GM23338 (cell line): ENCODE measurements at regions not wholly inside any gene's neighbourhood (a gene's known extent, or its start where the extent isn't known, plus 50 kb on each side); places are given as distances from the start of the nearest gene placed in this dataset.

Experiments used
- ATAC-seq: fragments of 200-7000 bp; cut with Tn5 transposase; 3 replicates; pipeline ENCODE4 v1.9.1; 2020
- DNase-seq: peaks from one replicate; pipeline ENCODE4 v3.0.0-alpha.2; 2015; ENCODE audit warnings: low spot score
- H2AFZ ChIP-seq: fragments of 200-600 bp; sonication (generic); 2 replicates; pipeline ENCODE4 v1.8.0; 2016; ENCODE audit warnings: antibody characterized with exemption, mild to moderate bottlenecking, moderate library complexity
- H3F3A ChIP-seq: fragments of 200-600 bp; sonication (generic); replicated peaks from 2 replicates; pipeline ENCODE4 v1.8.0; 2017; ENCODE audit warnings: antibody characterized with exemption, mixed run types, low read depth
- H3K27ac ChIP-seq: fragments of 200-600 bp; sonication (generic); 2 replicates; pipeline ENCODE4 v1.6.1; 2016; ENCODE audit warnings: low read depth
- H3K27me3 ChIP-seq: fragments of 200-600 bp; sonication (generic); 2 replicates; pipeline ENCODE4 v1.8.0; 2016; ENCODE audit warnings: mild to moderate bottlenecking, mixed run types, moderate library complexity; ENCODE audit not compliant: insufficient read depth
- H3K36me3 ChIP-seq: fragments of 200-600 bp; sonication (generic); 2 replicates; pipeline ENCODE4 v1.8.0; 2016; ENCODE audit warnings: mild to moderate bottlenecking; ENCODE audit not compliant: insufficient read depth
- H3K4me1 ChIP-seq: fragments of 200-600 bp; sonication (generic); 2 replicates; pipeline ENCODE4 v1.8.0; 2016; ENCODE audit warnings: mild to moderate bottlenecking, moderate library complexity; ENCODE audit not compliant: insufficient read depth
- H3K4me2 ChIP-seq: fragments of 200-600 bp; sonication (generic); 2 replicates; pipeline ENCODE4 v1.7.1; 2017; ENCODE audit warnings: mixed run types
- H3K4me3 ChIP-seq: fragments of 200-600 bp; sonication (generic); 2 replicates; pipeline ENCODE4 v1.6.1; 2016; ENCODE audit warnings: mixed run types
- H3K79me2 ChIP-seq: fragments of 200-600 bp; sonication (generic); replicated peaks from 2 replicates; pipeline ENCODE4 v1.8.0; 2017; ENCODE audit warnings: mild to moderate bottlenecking; ENCODE audit not compliant: insufficient read depth
- H3K9me2 ChIP-seq: fragments of 200-600 bp; sonication (generic); 2 replicates; pipeline ENCODE4 v1.8.0; 2017; ENCODE audit not compliant: insufficient read depth
- H4K20me1 ChIP-seq: fragments of 200-600 bp; sonication (generic); replicated peaks from 2 replicates; pipeline ENCODE4 v1.8.0; 2017; ENCODE audit warnings: mild to moderate bottlenecking; ENCODE audit not compliant: insufficient read depth
- H3K27ac Mint-ChIP-seq: 2 replicates; pipeline ENCODE4 v1.8.0; 2020; ENCODE audit warnings: inconsistent platforms, mild to moderate bottlenecking, moderate library complexity, mixed read lengths
- H3K27me3 Mint-ChIP-seq: 3 replicates; pipeline ENCODE4 v1.8.0; 2022; ENCODE audit warnings: low read depth, mild to moderate bottlenecking, moderate library complexity, mixed read lengths, inconsistent platforms; ENCODE audit not compliant: insufficient read depth, poor library complexity
- H3K36me3 Mint-ChIP-seq: 3 replicates; pipeline ENCODE4 v1.8.0; 2021; ENCODE audit warnings: low read depth, mild to moderate bottlenecking, inconsistent platforms, moderate library complexity, mixed read lengths
- H3K4me1 Mint-ChIP-seq: 3 replicates; pipeline ENCODE4 v1.8.0; 2020; ENCODE audit warnings: mild to moderate bottlenecking, inconsistent platforms, mixed read lengths
- H3K4me3 Mint-ChIP-seq: 3 replicates; pipeline ENCODE4 v1.8.0; 2021; ENCODE audit warnings: moderate library complexity, mild to moderate bottlenecking, inconsistent platforms, mixed read lengths
- H3K9me3 Mint-ChIP-seq: 3 replicates; pipeline ENCODE4 v1.8.0; 2020; ENCODE audit warnings: moderate library complexity, mild to moderate bottlenecking, inconsistent platforms, mixed read lengths
- CREB1 ChIP-seq: fragments of 250-450 bp; sonication (Bioruptor Pico); IDR thresholded peaks from 2 replicates; pipeline ENCODE4 v1.5.0; 2020; ENCODE audit warnings: low read depth, mild to moderate bottlenecking, moderate library complexity
- CTCF ChIP-seq, 2 experiments: fragments of 200-600 bp in 1 of 2; sonication (generic) in 1 of 2; conservative IDR thresholded peaks; 2 replicates each; pipeline versions ENCODE4 v1.5.1 to v1.6.1; 2016 to 2017; ENCODE audit warnings: antibody characterized with exemption in 2 of 2, low read depth in 2 of 2, mild to moderate bottlenecking in 2 of 2, moderate library complexity in 1 of 2
- ETS1 ChIP-seq: IDR thresholded peaks from 2 replicates; pipeline ENCODE4 v1.6.1; 2016; ENCODE audit warnings: antibody characterized with exemption
- EZH2 ChIP-seq: fragments of 200-600 bp; sonication (generic); IDR thresholded peaks from one replicate; pipeline ENCODE4 v1.8.0; 2017; ENCODE audit warnings: antibody characterized with exemption, mild to moderate bottlenecking, low read depth; ENCODE audit not compliant: unreplicated experiment
- EZH2phosphoT487 ChIP-seq: fragments of 200-600 bp; sonication (generic); IDR thresholded peaks from one replicate; pipeline ENCODE4 v1.8.1; 2018; ENCODE audit warnings: antibody characterized with exemption; ENCODE audit not compliant: unreplicated experiment
- JUNB ChIP-seq: IDR thresholded peaks from one replicate; pipeline ENCODE4 v1.6.1; 2016; ENCODE audit warnings: antibody characterized with exemption; ENCODE audit not compliant: unreplicated experiment
- NANOG ChIP-seq: IDR thresholded peaks from 2 replicates; pipeline ENCODE4 v1.6.1; 2016; ENCODE audit warnings: antibody characterized with exemption, borderline replicate concordance
- POLR2AphosphoS5 ChIP-seq: IDR thresholded peaks from 2 replicates; pipeline ENCODE4 v1.6.1; 2016; ENCODE audit warnings: antibody characterized with exemption, low read depth
- REST ChIP-seq: IDR thresholded peaks from one replicate; pipeline ENCODE4 v1.6.1; 2018; ENCODE audit warnings: antibody characterized with exemption; ENCODE audit not compliant: unreplicated experiment
- STAT1 ChIP-seq: IDR thresholded peaks from one replicate; pipeline ENCODE4 v1.6.1; 2016; ENCODE audit warnings: antibody characterized with exemption; ENCODE audit not compliant: unreplicated experiment
- ZNF114 ChIP-seq: fragments of 250-450 bp; sonication (Bioruptor Pico); IDR thresholded peaks from 2 replicates; pipeline ENCODE4 v1.5.0; 2020; ENCODE audit warnings: mild to moderate bottlenecking, moderate library complexity
- ZNF331 ChIP-seq: fragments of 250-450 bp; sonication (Bioruptor Pico); IDR thresholded peaks from 2 replicates; pipeline ENCODE4 v1.5.0; 2020; ENCODE audit warnings: low read depth, mild to moderate bottlenecking, moderate library complexity
- ZNF462 ChIP-seq: fragments of 250-450 bp; sonication (Bioruptor Pico); IDR thresholded peaks from 2 replicates; pipeline ENCODE4 v1.5.0; 2020; ENCODE audit warnings: mild to moderate bottlenecking, moderate library complexity

- H3F3A ChIP-seq, result no peaks in the 10 kb centered on the region
- H3K36me3 Mint-ChIP-seq, result no peaks in the 10 kb centered on the region
- H3K4me3 Mint-ChIP-seq, result no peak overlapping the region
- no peaks in the 10 kb centered on the region for H3K27me3 ChIP-seq
- H3K36me3 ChIP-seq, result no peaks in the 10 kb centered on the region
- no peaks in the 10 kb centered on the region for H3K27me3 Mint-ChIP-seq
- no peaks in the 10 kb centered on the region for H3K4me1 ChIP-seq
- no peak for TF ChIP-seq REST
- no peak for TF ChIP-seq STAT1
- no peak for TF ChIP-seq CTCF (conservative IDR thresholded peaks at IDR 0.05; ENCODE audit: low read depth in 2 of 2)
- TF ChIP-seq ZNF331 (CRISPR knock-in tag), result no peak
- no peak for TF ChIP-seq ZNF462 (CRISPR knock-in tag)
- no peak for TF ChIP-seq ETS1
- no peak for TF ChIP-seq NANOG
- no peak for TF ChIP-seq CREB1
- TF ChIP-seq ZNF114 (CRISPR knock-in tag), result no peak
- no peak for TF ChIP-seq POLR2AphosphoS5
- no peak for TF ChIP-seq EZH2
- no peak for TF ChIP-seq JUNB
- no peak for TF ChIP-seq EZH2phosphoT487
- no peaks in the 10 kb centered on the region for H3K79me2 ChIP-seq
- no peak overlapping the region for H3K4me2 ChIP-seq
- DNase-seq (no peak), ATAC-seq (no peak)
- H3K4me1 Mint-ChIP-seq, result no peaks in the 10 kb centered on the region
- H2AFZ ChIP-seq, result no peak overlapping the region
- H3K27ac Mint-ChIP-seq, result no peak overlapping the region
- peaks cover 19% of the 10 kb centered on the region; the same call in 1 of the 2 replicates for H3K9me2 ChIP-seq
- no peaks in the 10 kb centered on the region for H3K9me3 Mint-ChIP-seq
- H4K20me1 ChIP-seq, result no peaks in the 10 kb centered on the region
- no peak overlapping the region for H3K4me3 ChIP-seq
- no peak overlapping the region for H3K27ac ChIP-seq
Observed at GRCh38 chr2:225164401-225165050, 122.3 kb upstream of the DOCK10 start.
